ENCODE measurements at regions not wholly inside any gene's neighbourhood (a gene's known extent, or its start where the extent isn't known, plus 50 kb on each side); places are given as distances from the start of the nearest gene placed in this dataset.

DNA sequence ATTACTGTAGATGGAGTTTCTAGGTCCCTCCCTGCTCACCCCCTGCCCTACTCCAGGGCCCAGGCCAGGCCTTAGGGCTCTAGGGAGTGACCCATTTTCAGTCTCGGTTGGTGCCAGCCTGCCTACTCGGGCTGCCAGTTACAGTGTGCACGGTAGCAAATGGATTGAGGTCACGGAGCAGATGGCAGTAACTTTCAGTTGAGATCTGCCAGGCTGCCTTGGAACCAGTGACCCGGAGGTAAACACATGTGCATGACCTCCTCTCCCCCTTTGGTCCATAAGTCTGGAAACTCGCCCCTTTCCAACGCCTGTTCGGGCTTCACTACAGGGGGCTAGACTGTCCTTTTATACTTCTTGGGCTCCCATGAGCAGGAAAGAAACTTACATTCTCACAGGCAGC is 139.7 kb upstream of the TBX3 start:
- Histone ChIP-seq H3K9me3 (replicated peaks; ENCODE audit: control insufficient read depth, insufficient read depth, low read length) (peaks cover 3% of the 10 kb centered on the region), H3K9ac (replicated peaks; ENCODE audit: extremely low read depth, insufficient read depth, low read length) (no peak overlapping the region), H3K9me1 (replicated peaks; ENCODE audit: control insufficient read depth, extremely low read depth, insufficient read depth, low read length) (no peaks in the 10 kb centered on the region), H3K4me3 (replicated peaks in 1 of 3; ENCODE audit: insufficient read depth in 1 of 3, low read depth in 1 of 3, low read length in 3 of 3) (no peak overlapping the region), H3K27ac (ENCODE audit: insufficient read depth, low read depth, low read length) (no peak overlapping the region), H3K4me1 (ENCODE audit: control insufficient read depth, extremely low read depth, insufficient read depth, low read length) (no peaks in the 10 kb centered on the region), H3K79me2 (ENCODE audit: control insufficient read depth, insufficient read depth, low read length) (no peaks in the 10 kb centered on the region), H3K4me2 (ENCODE audit: insufficient read depth, low read length) (no peak overlapping the region), H3K36me3 (ENCODE audit: control insufficient read depth in 2 of 2, extremely low read depth in 1 of 2, insufficient read depth in 2 of 2, low read length in 2 of 2) (no peaks in the 10 kb centered on the region), H3K27me3 (ENCODE audit: control insufficient read depth in 2 of 2, insufficient read depth in 2 of 2, low read length in 2 of 2) (no peaks in the 10 kb centered on the region), H2AFZ (ENCODE audit: low read depth, low read length) (no peak overlapping the region), H4K20me1 (replicated peaks; ENCODE audit: control insufficient read depth, extremely low read depth, insufficient read depth, low read length) (no peaks in the 10 kb centered on the region)
- POLR2A ChIA-PET, result no interaction called here
- BruUV-seq (replicated peaks), result no TSS peak
- dilution Hi-C loops (cut with MboI; ENCODE audit: extremely low pct_ligation_motif_present, low sequenced_read_pairs) (no loop called here), intact Hi-C loops (cut with micrococcal nuclease) (no loop called here)
- CTCF ChIA-PET, result no interaction called here
- no peak for TF ChIP-seq MYC (IDR thresholded peaks at IDR 0.05; ENCODE audit: low read depth, low read length)
- no peak for TF ChIP-seq FOS (IDR thresholded peaks at IDR 0.05; ENCODE audit: borderline replicate concordance, insufficient read depth, low read length)
- no peak for TF ChIP-seq POLR2AphosphoS5 (IDR thresholded peaks at IDR 0.05; ENCODE audit: insufficient read depth, low read depth, low read length)
- TF ChIP-seq JUN (IDR thresholded peaks at IDR 0.05; ENCODE audit: borderline replicate concordance, insufficient read depth, insufficient read length, low read depth), result no peak
- TF ChIP-seq, protein P1, sequence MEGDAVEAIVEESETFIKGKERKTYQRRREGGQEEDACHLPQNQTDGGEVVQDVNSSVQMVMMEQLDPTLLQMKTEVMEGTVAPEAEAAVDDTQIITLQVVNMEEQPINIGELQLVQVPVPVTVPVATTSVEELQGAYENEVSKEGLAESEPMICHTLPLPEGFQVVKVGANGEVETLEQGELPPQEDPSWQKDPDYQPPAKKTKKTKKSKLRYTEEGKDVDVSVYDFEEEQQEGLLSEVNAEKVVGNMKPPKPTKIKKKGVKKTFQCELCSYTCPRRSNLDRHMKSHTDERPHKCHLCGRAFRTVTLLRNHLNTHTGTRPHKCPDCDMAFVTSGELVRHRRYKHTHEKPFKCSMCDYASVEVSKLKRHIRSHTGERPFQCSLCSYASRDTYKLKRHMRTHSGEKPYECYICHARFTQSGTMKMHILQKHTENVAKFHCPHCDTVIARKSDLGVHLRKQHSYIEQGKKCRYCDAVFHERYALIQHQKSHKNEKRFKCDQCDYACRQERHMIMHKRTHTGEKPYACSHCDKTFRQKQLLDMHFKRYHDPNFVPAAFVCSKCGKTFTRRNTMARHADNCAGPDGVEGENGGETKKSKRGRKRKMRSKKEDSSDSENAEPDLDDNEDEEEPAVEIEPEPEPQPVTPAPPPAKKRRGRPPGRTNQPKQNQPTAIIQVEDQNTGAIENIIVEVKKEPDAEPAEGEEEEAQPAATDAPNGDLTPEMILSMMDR (IDR thresholded peaks at IDR 0.05; ENCODE audit: extremely low read depth in 1 of 2, insufficient read depth in 1 of 2, low read depth in 1 of 2, low read length in 2 of 2), result no peak
- no peak for TF ChIP-seq GATA2 (IDR thresholded peaks at IDR 0.05; ENCODE audit: insufficient read depth, insufficient read length, low read depth, low read length)
- TF ChIP-seq POLR2A (IDR thresholded peaks at IDR 0.05; ENCODE audit: low read depth, low read length), result no peak
- no peak for TF ChIP-seq EZH2 (IDR thresholded peaks at IDR 0.05; ENCODE audit: borderline replicate concordance, low read depth, low read length, severe bottlenecking)
- TF ChIP-seq, protein P2, sequence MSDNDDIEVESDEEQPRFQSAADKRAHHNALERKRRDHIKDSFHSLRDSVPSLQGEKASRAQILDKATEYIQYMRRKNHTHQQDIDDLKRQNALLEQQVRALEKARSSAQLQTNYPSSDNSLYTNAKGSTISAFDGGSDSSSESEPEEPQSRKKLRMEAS (IDR thresholded peaks at IDR 0.05; ENCODE audit: insufficient read depth, insufficient read length), result no peak
- DNase-seq (ENCODE audit: low read depth, low spot score) (no peak), FAIRE-seq (no peak)

Measured in endothelial cell of umbilical vein (primary cell).